ENCODE measurements at regions not wholly inside any gene's neighbourhood (a gene's known extent, or its start where the extent isn't known, plus 50 kb on each side); places are given as distances from the start of the nearest gene placed in this dataset.

DNA sequence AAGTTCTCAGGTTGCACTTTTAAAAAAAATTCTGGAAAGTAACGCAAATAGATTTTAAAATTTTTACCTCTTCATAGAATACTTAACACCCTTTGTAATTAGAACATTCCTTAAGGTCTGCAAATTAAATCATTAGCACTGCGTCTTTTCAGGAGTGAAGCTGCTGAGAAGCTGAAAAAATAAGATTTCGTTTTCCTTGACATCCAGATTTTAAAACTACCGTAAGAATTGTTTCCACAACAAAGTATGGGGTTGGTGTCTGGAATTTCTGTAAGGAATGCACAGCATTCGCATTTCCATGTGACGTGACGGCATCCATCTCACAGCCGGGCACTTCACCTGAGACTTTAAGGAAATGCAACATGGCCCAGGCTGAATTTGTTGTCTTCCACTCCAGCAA is 76.3 kb upstream of the COX20 start:
- H2BK5ac ChIP-seq (ENCODE audit: low read depth, low read length, poor library complexity, severe bottlenecking): no peak overlapping the region
- H2BK15ac ChIP-seq (ENCODE audit: low read depth, low read length): no peak overlapping the region
- no peak for ATAC-seq (ENCODE audit: low read depth)
- no peaks in the 10 kb centered on the region for H4K20me1 ChIP-seq (ENCODE audit: insufficient read depth, low read length)
- H3K79me1 ChIP-seq (ENCODE audit: low read depth in 1 of 2, low read length in 2 of 2): no peaks in the 10 kb centered on the region
- no peak overlapping the region for H2AFZ ChIP-seq (replicated peaks; ENCODE audit: low read length, poor library complexity)
- H4K5ac ChIP-seq (ENCODE audit: low read depth, low read length): no peak overlapping the region
- H3K4me2 ChIP-seq (ENCODE audit: low read depth, low read length): no peak overlapping the region
- no peak overlapping the region for H2AK9ac ChIP-seq (replicated peaks; ENCODE audit: low read depth, low read length, poor library complexity)
- BruUV-seq (replicated peaks): no TSS peak
- TF ChIP-seq, protein P1, sequence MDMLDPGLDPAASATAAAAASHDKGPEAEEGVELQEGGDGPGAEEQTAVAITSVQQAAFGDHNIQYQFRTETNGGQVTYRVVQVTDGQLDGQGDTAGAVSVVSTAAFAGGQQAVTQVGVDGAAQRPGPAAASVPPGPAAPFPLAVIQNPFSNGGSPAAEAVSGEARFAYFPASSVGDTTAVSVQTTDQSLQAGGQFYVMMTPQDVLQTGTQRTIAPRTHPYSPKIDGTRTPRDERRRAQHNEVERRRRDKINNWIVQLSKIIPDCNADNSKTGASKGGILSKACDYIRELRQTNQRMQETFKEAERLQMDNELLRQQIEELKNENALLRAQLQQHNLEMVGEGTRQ (IDR thresholded peaks at IDR 0.05; ENCODE audit: low read depth, low read length): no peak
- TF ChIP-seq MXI1 (IDR thresholded peaks at IDR 0.05; ENCODE audit: borderline replicate concordance, low read depth, low read length) (no peak), RAD21 (IDR thresholded peaks at IDR 0.05; ENCODE audit: low read length) (no peak), BHLHE40 (IDR thresholded peaks at IDR 0.05; ENCODE audit: low read depth, low read length) (no peak), RFX5 (IDR thresholded peaks at IDR 0.05; ENCODE audit: low read depth, low read length) (no peak), RCOR1 (IDR thresholded peaks at IDR 0.05; ENCODE audit: insufficient replicate concordance, low read length) (no peak), NFE2L2 (IDR thresholded peaks at IDR 0.05; ENCODE audit: low read depth, low read length) (no peak), FOS (IDR thresholded peaks at IDR 0.05; ENCODE audit: low read depth, low read length) (no peak), MAZ (IDR thresholded peaks at IDR 0.05; ENCODE audit: borderline replicate concordance, low read depth, low read length) (no peak)
- H3K18ac ChIP-seq (ENCODE audit: low read depth, low read length): no peak overlapping the region
- no peak overlapping the region for H2BK120ac ChIP-seq (ENCODE audit: low read depth, low read length)
- no CpG with 5 or more reads among the region's 8 CpGs for WGBS, 2 experiments (ENCODE audit: extremely low coverage in 2 of 2, insufficient read length in 1 of 2)
- no peak overlapping the region for H2BK20ac ChIP-seq (ENCODE audit: low read depth, low read length)
- no peak overlapping the region for H3K4ac ChIP-seq (ENCODE audit: low read depth, low read length)
- H3K23ac ChIP-seq (ENCODE audit: low read depth, low read length): no peak overlapping the region
- in situ Hi-C loops (cut with MboI; ENCODE audit: low sequenced_read_pairs): no loop called here
- no peak overlapping the region for H4K8ac ChIP-seq (ENCODE audit: low read depth in 2 of 2, low read length in 2 of 2)
- POLR2A ChIA-PET (ENCODE audit: unreplicated experiment): no interaction called here
- no peak overlapping the region for H3K14ac ChIP-seq (replicated peaks; ENCODE audit: low read depth, low read length)
- H2AK5ac ChIP-seq (ENCODE audit: low read depth, low read length): no peak overlapping the region
- intact Hi-C loops (cut with micrococcal nuclease): no loop called here
- H3K9me3 ChIP-seq (ENCODE audit: control insufficient read depth, insufficient read depth, low read length): no peaks in the 10 kb centered on the region
- no peak overlapping the region for H4K91ac ChIP-seq (ENCODE audit: insufficient read depth, low read depth, low read length)
- no peak overlapping the region for H3K4me3 ChIP-seq (ENCODE audit: insufficient read depth, low read depth, low read length)
- H3K36me3 ChIP-seq (ENCODE audit: control insufficient read depth, insufficient read depth, low read length): no peaks in the 10 kb centered on the region
- CTCF ChIA-PET: no interaction called here
- H3K27me3 ChIP-seq (ENCODE audit: control insufficient read depth, insufficient read depth, low read length): peaks cover 5% of the 10 kb centered on the region
- peaks cover 4% of the 10 kb centered on the region; the same call in 1 of the 2 replicates for H3K9me1 ChIP-seq (ENCODE audit: insufficient read depth, low read length)
- no peak overlapping the region for H3K27ac ChIP-seq (ENCODE audit: insufficient read depth, low read length)
- no peak overlapping the region for H3K56ac ChIP-seq (ENCODE audit: extremely low read depth, insufficient read depth, low read length)
- no peak overlapping the region for H3K9ac ChIP-seq (ENCODE audit: low read depth, low read length)
- DNase-seq: no peak
- H3K4me1 ChIP-seq (ENCODE audit: control insufficient read depth, insufficient read depth, low read length): peaks cover 5% of the 10 kb centered on the region; the same call in 1 of the 2 replicates
- dilution Hi-C loops (cut with HindIII; ENCODE audit: low sequenced_read_pairs, unreplicated experiment): no loop called here

Measured in IMR-90 (cell line).